Stimulated activated CD8-positive, alpha-beta memory T cell treated with anti-CD3 and anti-CD28 coated beads, Interleukin-2, amount 100 ng/mL, for 1 hour (primary cell): ENCODE measurements at regions not wholly inside any gene's neighbourhood (a gene's known extent, or its start where the extent isn't known, plus 50 kb on each side); places are given as distances from the start of the nearest gene placed in this dataset.

ENCODE experiments used
- DNase-seq, 2 donors: peaks; one replicate each; pipeline ENCODE4 v3.0.0-alpha.2; 2020; ENCODE audit warnings: low read depth in 2 of 2

GRCh38 chr15:62469874-62470688 lies 305.0 kb upstream of the C2CD4B start:
- no peak for DNase-seq

GRCh38 chr15:62472616-62473299 lies 307.7 kb upstream of the C2CD4B start:
- no peak for DNase-seq

DNA sequence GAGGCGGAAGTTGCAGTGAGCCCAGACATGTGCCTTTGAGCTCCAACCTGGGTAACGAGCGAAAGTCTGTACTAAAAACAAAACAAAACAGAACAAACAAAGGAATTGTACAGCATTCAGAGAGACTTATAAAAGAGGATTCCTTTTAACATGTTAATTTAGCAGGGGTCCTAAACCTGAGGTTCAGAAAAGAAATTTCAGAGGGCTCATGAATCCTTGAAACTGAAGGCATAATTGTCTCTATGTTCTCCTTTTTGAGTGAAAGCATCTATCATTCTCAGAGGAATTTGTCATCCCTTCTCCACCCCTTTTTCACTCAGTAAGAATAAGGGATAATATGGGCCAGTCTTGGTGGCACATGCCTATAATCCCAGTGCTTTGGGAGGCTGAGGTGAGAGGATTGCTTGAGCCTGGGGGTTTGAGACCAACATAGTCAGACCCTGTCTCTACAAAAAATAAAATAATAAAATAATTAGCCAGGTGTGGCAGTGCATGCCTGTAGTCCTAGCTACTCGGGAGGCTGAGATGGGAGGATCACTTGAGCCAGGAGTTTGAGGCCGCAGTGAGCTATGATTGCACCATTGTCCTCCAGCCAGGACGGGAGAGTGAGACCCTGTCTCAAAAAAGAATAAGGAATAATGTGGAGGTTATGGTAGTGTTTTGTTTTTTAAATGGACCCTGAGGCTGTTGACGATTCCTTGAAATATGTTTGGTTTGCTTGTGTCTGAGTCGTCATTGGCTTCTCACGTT lies 309.1 kb upstream of the C2CD4B start:
- DNase-seq, result no peak

- no peak for DNase-seq
Observed at GRCh38 chr15:62474771-62475124, 309.7 kb upstream of the C2CD4B start.

- no peak for DNase-seq
Observed at GRCh38 chr15:62475591-62475990, 310.5 kb upstream of the C2CD4B start.

GRCh38 chr15:62476163-62476562 lies 311.1 kb upstream of the C2CD4B start:
- no peak for DNase-seq

DNA sequence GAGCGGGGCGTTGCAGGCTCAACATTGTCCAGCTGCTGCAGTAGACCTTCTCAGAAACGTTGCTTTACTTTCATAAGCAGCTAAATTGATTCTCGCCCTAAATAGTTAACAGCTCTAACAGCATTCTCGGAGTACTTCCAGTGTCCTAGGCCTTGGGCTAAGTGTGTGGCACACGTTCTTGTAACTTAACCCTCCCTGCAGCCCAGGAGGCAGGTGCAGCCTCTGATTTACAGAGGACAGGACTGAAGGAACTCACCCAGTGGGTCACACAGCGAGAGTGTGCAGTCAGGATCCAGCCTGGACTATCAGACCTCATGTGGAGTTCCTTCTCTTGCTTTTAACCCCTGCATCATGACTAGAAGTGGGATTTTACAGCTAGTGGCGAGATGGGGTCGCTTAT lies 312.8 kb upstream of the C2CD4B start:
- DNase-seq, result no peak

DNA sequence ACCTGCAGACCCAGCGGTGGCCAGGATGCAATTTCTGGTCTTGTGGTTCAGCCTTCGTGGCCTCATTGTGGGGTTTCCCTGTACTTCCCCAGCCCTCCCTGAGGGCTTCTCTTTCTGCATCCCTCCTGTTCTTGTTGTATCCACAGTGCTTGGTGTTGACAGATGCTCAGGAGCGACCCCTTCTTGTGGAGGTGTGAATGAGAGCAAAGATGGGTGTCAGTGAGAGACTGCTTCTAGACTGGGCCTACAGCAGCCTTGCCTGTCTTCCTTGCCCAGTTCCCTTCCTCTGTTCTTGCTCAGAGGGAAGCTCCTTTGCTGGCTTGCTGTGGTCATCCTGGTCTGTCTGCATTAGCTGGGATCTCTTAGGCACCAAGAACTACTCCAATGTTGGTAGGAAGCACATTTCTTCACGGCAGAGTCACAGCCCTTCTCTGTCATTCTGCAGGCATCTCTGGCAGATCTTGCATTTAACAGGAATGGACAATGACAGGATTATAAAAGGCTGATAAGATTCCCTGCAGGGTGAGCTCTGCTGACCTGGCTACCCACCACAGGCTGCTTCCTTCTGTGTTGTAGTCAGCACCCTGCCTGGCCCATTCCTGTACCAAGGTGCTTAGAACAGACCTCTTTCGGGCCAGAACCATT lies 317.8 kb upstream of the C2CD4B start:
- DNase-seq, result no peak

GRCh38 chr15:62483814-62484213 lies 318.7 kb upstream of the C2CD4B start:
- DNase-seq, result no peak

DNA sequence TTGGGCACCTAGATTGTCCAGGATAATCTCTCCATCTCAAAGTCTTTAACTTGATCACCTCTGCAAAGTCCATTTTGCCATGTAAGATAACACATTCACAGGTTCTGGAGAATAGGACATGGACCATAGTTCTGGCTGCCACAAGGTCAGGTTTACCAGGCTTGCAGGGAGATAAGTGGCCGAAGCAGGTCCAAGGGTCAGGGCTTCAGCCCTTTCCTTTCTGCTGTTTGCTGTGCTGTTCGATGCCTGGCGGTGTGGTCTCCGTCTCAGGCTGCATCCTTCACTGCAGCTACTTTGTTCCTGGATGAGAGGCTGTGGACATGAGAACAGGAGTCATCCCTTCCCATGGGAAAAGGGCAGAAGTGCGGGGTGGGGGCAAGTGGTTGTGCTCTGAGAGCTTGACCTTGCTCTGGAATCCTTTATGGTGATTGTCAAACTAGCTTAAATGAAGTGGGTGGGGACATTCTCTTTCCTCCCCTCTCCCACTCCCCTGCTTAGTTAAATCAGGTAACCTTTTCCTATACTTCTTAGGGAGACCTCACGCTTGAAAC lies 320.2 kb upstream of the C2CD4B start:
- no peak for DNase-seq

GRCh38 chr15:62486041-62486440 lies 321.0 kb upstream of the C2CD4B start:
- DNase-seq, result no peak

DNA sequence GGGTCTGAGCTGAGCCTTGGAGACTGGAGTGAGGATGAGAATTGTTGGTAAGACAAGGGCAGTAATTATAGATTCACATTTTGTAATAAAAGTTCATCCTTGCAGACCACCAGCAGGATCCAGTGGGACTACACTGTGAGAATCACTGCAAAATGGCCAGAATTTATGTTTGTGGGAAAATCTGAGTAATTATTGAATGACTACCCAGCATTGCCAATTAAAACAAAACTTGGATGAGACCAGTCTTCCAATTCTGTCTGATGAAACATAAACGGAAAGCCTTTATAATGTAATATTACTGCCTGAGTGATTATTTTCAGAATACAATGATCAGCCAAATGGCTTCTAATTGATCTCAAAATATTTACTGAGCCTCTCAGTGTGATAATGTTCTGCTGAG lies 323.3 kb upstream of the C2CD4B start:
- no peak for DNase-seq

DNA sequence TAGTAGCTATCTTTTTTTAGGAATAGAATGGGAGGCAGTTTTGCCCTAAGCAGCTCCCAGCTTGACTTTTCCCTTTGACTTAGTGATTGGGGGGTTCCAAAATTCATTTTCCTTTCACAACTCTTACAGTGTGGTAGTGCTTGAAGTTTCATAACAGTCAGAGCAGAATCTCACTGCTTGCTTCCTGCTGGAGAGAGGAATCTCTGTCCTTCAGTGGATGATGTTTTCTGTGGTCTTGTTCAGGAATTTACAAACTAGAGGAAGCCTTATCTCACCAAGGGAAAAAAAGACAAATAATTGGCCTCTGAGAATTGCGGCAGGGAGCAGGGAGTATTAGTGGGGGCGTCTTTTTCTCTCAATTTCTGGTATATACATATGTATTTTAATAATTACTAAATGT lies 326.6 kb upstream of the C2CD4B start:
- DNase-seq, result no peak

DNA sequence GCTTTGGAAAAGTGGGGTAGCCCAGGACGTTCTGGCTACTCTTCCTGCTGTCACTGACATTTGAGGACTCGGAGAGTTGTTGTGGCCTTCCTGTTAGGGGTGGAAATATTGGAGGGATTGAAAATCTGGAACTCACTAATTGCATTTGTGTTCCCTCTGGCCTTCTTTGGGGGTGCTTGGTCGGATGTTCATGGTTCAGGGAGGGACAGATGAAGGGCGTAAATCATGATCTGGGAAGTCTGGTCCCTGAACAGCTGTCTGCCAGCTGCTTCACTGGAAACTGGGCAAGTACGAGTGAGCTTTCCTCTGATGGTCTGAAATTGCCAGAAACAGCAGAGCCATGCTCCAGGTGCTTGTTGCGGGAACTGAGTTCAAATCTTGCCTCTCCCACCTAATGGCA lies 327.8 kb upstream of the C2CD4B start:
- DNase-seq, result no peak

GRCh38 chr15:62494197-62494596 lies 329.1 kb upstream of the C2CD4B start:
- DNase-seq, result no peak

- DNase-seq, result no peak
Observed at GRCh38 chr15:62495670-62496614, 330.9 kb upstream of the C2CD4B start.

- no peak for DNase-seq
Observed at GRCh38 chr15:62497356-62497755, 332.3 kb upstream of the C2CD4B start.

DNA sequence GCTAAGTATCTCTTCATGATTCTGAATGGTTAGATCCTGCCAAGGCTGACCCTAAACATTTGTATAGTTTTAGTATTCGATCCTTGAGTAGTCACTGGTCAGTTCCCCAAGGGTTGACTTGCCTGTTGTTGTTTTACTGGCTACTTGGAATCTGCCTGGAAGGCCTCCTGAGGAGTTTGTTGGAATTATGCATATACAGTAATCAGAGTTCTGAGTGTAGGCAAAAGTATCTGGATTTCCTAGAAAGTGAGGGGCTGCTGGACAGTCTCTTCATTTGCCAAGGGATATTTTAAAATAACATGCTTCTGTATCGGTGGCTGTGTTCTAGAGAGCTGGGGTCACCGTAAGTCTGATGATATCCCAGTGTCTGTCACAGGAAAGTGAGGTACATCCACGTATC lies 333.2 kb upstream of the C2CD4B start:
- DNase-seq, result no peak

- DNase-seq, result no peak
Observed at GRCh38 chr15:62498712-62499111, 333.6 kb upstream of the C2CD4B start.

DNA sequence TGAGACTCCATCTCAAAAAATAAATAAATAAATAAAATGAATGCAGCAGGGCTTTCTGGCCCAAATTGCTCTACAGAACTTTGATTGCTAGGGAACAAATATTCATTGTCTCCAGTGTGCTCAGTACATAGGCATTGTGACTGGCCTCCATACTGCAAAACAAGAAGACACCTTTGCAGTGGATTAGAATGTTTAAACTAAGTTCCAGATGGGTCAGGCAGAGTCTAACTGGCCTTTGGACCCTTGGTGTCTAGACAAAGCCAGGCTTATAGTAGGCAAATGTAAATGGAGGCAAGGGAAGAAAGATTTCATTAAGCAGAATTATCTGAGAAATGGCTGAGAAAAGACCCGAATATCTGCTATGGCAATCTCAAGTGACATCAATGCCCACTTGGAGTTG lies 335.2 kb upstream of the C2CD4B start:
- no peak for DNase-seq

- no peak for DNase-seq
Observed at GRCh38 chr15:62502451-62502850, 337.4 kb upstream of the C2CD4B start.
